DND-41 (cell line): ENCODE measurements at regions not wholly inside any gene's neighbourhood (a gene's known extent, or its start where the extent isn't known, plus 50 kb on each side); places are given as distances from the start of the nearest gene placed in this dataset.

Experiments used
- ATAC-seq: fragments of 200-7000 bp; cut with Tn5 transposase; 3 replicates; pipeline ENCODE4 v1.9.1; 2021; ENCODE audit warnings: low read depth; ENCODE audit not compliant: insufficient read depth
- DNase-seq: peaks from one replicate; pipeline ENCODE4 v3.0.0-alpha.2; 2020
- H2AFZ ChIP-seq: 2 replicates; pipeline ENCODE4 v1.6.0; 2012; ENCODE audit warnings: low read depth, low read length
- H3K27ac ChIP-seq: 2 replicates; pipeline ENCODE4 v1.5.1; 2012; ENCODE audit warnings: low read length, inconsistent platforms
- H3K27me3 ChIP-seq: fragments of 200-600 bp; sonication (generic); 2 replicates; pipeline ENCODE4 v1.6.0; 2012; ENCODE audit warnings: low read length, mild to moderate bottlenecking, inconsistent platforms; ENCODE audit not compliant: insufficient read depth, poor library complexity
- H3K36me3 ChIP-seq: 2 replicates; pipeline ENCODE4 v1.5.1; 2012; ENCODE audit warnings: low read length, inconsistent platforms; ENCODE audit not compliant: insufficient read depth
- H3K4me1 ChIP-seq: 2 replicates; pipeline ENCODE4 v1.5.1; 2012; ENCODE audit warnings: mild to moderate bottlenecking, low read length; ENCODE audit not compliant: insufficient read depth
- H3K4me2 ChIP-seq: 2 replicates; pipeline ENCODE4 v1.6.0; 2012; ENCODE audit warnings: mild to moderate bottlenecking, moderate library complexity, low read length, inconsistent platforms; ENCODE audit not compliant: insufficient read depth
- H3K4me3 ChIP-seq, 2 experiments: fragments of 200-600 bp in 1 of 2; shearing (Covaris generic) in 1 of 2; 2 replicates each; pipeline ENCODE4 v1.5.1; 2012 to 2016; ENCODE audit warnings: inconsistent platforms in 2 of 2, low read length in 2 of 2, mild to moderate bottlenecking in 2 of 2, low read depth in 1 of 2, moderate library complexity in 1 of 2
- H3K79me2 ChIP-seq: 2 replicates; pipeline ENCODE4 v1.6.0; 2012; ENCODE audit warnings: low read length, inconsistent platforms; ENCODE audit not compliant: insufficient read depth
- H3K9ac ChIP-seq: 2 replicates; pipeline ENCODE4 v1.6.0; 2012; ENCODE audit warnings: low read depth, mild to moderate bottlenecking, inconsistent platforms, low read length, moderate library complexity
- H3K9me3 ChIP-seq: 2 replicates; pipeline ENCODE4 v1.5.1; 2012; ENCODE audit warnings: low read length, moderate library complexity, mild to moderate bottlenecking, inconsistent platforms; ENCODE audit not compliant: insufficient read depth, severe bottlenecking
- H4K20me1 ChIP-seq: 2 replicates; pipeline ENCODE4 v1.6.0; 2012; ENCODE audit warnings: low read length; ENCODE audit not compliant: insufficient read depth
- CTCF ChIP-seq: IDR thresholded peaks from 2 replicates; pipeline ENCODE4 v1.5.1; 2012; ENCODE audit warnings: borderline replicate concordance, low read length, moderate library complexity, mild to moderate bottlenecking; ENCODE audit not compliant: poor library complexity, severe bottlenecking; ENCODE audit errors: extremely low read depth
- EZH2 ChIP-seq: IDR thresholded peaks from 3 replicates; pipeline ENCODE4 v1.6.1; 2012; ENCODE audit warnings: borderline replicate concordance, low read depth, mild to moderate bottlenecking, moderate library complexity, low read length, inconsistent platforms; ENCODE audit not compliant: severe bottlenecking

GRCh38 chr5:92527311-92528078 is 1053.5 kb downstream of the NR2F1-AS1 start:
- DNase-seq (no peak), ATAC-seq (no peak)
- TF ChIP-seq CTCF (no peak), EZH2 (no peak)
- Histone ChIP-seq H3K4me1 (no peaks in the 10 kb centered on the region), H3K9ac (no peak overlapping the region), H4K20me1 (no peaks in the 10 kb centered on the region), H3K79me2 (no peaks in the 10 kb centered on the region), H2AFZ (no peak overlapping the region), H3K4me2 (no peak overlapping the region), H3K4me3 (no peak overlapping the region), H3K27me3 (no peaks in the 10 kb centered on the region), H3K27ac (no peak overlapping the region), H3K9me3 (no peaks in the 10 kb centered on the region), H3K36me3 (no peaks in the 10 kb centered on the region)

- no peaks in the 10 kb centered on the region for H3K36me3 ChIP-seq
- no peak overlapping the region for H3K4me3 ChIP-seq
- DNase-seq = no peak
- H3K27me3 ChIP-seq = no peaks in the 10 kb centered on the region
- H3K9ac ChIP-seq = no peak overlapping the region
- H3K4me1 ChIP-seq = no peaks in the 10 kb centered on the region
- no peak overlapping the region for H3K4me2 ChIP-seq
- no peaks in the 10 kb centered on the region for H3K9me3 ChIP-seq
- H2AFZ ChIP-seq = no peak overlapping the region
- TF ChIP-seq CTCF (no peak), EZH2 (no peak)
- no peak for ATAC-seq
- H3K79me2 ChIP-seq = no peaks in the 10 kb centered on the region
- no peak overlapping the region for H3K27ac ChIP-seq
- H4K20me1 ChIP-seq = no peaks in the 10 kb centered on the region
Measured at GRCh38 chr5:92525131-92525530, 1055.9 kb downstream of the NR2F1-AS1 start.

- DNase-seq = no peak
- H3K9ac ChIP-seq = no peak overlapping the region
- H3K79me2 ChIP-seq = no peaks in the 10 kb centered on the region
- no peak for ATAC-seq
- no peak overlapping the region for H3K4me3 ChIP-seq
- H3K27ac ChIP-seq = no peak overlapping the region
- no peaks in the 10 kb centered on the region for H3K9me3 ChIP-seq
- no peak overlapping the region for H2AFZ ChIP-seq
- no peaks in the 10 kb centered on the region for H3K4me1 ChIP-seq
- no peak overlapping the region for H3K4me2 ChIP-seq
- no peaks in the 10 kb centered on the region for H4K20me1 ChIP-seq
- TF ChIP-seq EZH2 (no peak), CTCF (no peak)
- no peaks in the 10 kb centered on the region for H3K27me3 ChIP-seq
- no peaks in the 10 kb centered on the region for H3K36me3 ChIP-seq
Measured at GRCh38 chr5:92519811-92520632, 1061.0 kb downstream of the NR2F1-AS1 start.
